ENCODE measurements at regions not wholly inside any gene's neighbourhood (a gene's known extent, or its start where the extent isn't known, plus 50 kb on each side); places are given as distances from the start of the nearest gene placed in this dataset.

DNA sequence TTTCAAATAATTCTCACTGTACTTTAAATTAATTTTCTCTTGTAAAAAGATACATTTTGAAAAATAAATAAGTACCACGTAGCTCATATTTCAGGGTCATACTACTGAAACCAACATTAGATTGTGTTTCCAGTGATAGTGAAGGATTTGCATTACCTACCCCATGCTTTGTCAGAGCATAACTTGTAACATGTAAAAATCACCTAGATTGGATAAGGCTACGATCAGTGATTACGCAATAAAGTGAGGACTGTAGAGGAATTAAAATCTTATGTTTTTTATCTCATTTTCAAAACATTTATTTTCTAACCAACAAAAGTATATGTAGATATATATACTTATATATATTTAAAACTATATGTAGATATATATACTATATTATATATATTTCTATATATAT, 89.4 kb upstream of the VRK2 start:
- no peak for TF ChIP-seq GATA2 (IDR thresholded peaks at IDR 0.05; ENCODE audit: insufficient read depth, insufficient read length, low read depth, low read length)
- no peak for TF ChIP-seq POLR2AphosphoS5 (IDR thresholded peaks at IDR 0.05; ENCODE audit: insufficient read depth, low read depth, low read length)
- no peak for TF ChIP-seq CTCF (IDR thresholded peaks at IDR 0.05; ENCODE audit: extremely low read depth in 1 of 2, insufficient read depth in 1 of 2, low read depth in 1 of 2, low read length in 2 of 2)
- TF ChIP-seq POLR2A (IDR thresholded peaks at IDR 0.05; ENCODE audit: low read depth, low read length) = no peak
- TF ChIP-seq EZH2 (IDR thresholded peaks at IDR 0.05; ENCODE audit: borderline replicate concordance, low read depth, low read length, severe bottlenecking) = no peak
- TF ChIP-seq, protein P1, sequence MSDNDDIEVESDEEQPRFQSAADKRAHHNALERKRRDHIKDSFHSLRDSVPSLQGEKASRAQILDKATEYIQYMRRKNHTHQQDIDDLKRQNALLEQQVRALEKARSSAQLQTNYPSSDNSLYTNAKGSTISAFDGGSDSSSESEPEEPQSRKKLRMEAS (IDR thresholded peaks at IDR 0.05; ENCODE audit: insufficient read depth, insufficient read length) = no peak
- no peak for TF ChIP-seq MYC (IDR thresholded peaks at IDR 0.05; ENCODE audit: low read depth, low read length)

Measured in endothelial cell of umbilical vein (primary cell).